GM19023 (cell line): ENCODE measurements at regions not wholly inside any gene's neighbourhood (a gene's known extent, or its start where the extent isn't known, plus 50 kb on each side); places are given as distances from the start of the nearest gene placed in this dataset.

Experiments used
- ATAC-seq: cut with Tn5 transposase; IDR thresholded peaks from one replicate; pipeline ENCODE4 v1.9.1; 2021; ENCODE audit warnings: mild to moderate bottlenecking, moderate library complexity; ENCODE audit not compliant: unreplicated experiment

DNA sequence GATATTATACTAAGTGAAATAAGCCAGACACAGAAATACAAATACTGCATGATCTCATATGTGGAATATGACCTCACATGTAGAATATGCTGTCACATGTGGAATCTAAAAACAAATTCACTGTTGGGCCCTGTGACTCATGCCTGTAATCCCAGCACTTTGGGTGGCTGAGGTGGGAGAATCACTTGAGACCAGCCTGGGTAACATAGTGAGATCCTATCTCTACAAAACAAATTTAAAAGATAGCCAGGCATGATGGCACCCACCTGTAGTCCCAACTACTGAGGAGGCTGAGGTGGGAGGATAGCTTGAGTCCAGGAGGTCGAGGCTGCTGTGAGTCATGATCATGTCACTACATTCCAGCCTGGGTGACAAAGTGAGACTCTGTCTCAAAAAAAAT, 160.3 kb downstream of the PTEN start:
- no peak for ATAC-seq

DNA sequence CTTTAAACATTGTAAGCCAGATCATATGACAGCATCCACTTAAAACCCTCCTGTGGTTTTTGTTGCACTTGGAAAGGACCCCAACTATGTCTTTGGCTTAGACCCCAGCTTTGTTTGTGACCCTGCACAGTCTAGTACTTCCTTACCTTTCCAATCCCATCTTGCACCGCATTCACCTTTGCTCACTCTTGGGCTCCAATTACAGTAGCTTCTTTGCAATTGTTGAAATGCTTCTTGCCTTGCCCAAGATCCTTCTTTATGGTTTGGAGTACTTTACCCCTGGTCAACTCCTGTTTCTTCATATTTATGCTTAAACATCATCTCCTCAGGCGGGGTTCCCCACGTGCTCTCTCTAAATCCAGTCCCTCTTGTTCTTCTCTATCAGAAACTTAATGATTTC, 162.6 kb downstream of the PTEN start:
- no peak for ATAC-seq

- no peak for ATAC-seq
These were observed 164.1 kb downstream of the PTEN start for GRCh38 chr10:88027570-88027969.

- no peak for ATAC-seq
These were observed 164.6 kb downstream of the PTEN start for GRCh38 chr10:88028072-88028471.

DNA sequence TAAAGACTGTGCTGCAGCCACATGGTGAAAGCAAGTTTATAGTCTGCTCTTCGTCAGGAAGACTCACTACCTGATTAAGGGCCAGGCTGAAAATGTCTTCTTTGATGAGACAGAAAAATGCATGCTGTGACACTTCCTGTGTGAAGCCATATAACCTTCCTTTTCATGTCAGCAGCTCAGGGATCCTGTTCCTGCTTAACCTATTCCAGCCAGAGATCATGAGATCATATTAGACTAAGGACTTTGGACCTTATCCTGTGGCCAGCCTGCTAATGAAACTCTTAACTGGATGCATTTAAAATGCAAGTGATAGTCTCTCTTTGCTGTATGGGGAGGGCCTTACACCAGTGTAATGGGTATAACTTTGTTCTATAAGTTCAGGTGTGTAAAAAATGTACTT, 165.2 kb downstream of the PTEN start:
- ATAC-seq, result no peak

- no peak for ATAC-seq
These were observed 169.1 kb downstream of the PTEN start for GRCh38 chr10:88032566-88032965.

- ATAC-seq, result no peak
These were observed 170.0 kb downstream of the PTEN start for GRCh38 chr10:88033385-88033784.

- no peak for ATAC-seq
These were observed 170.4 kb downstream of the PTEN start for GRCh38 chr10:88033793-88034192.

- ATAC-seq, result no peak
These were observed 172.7 kb downstream of the PTEN start for GRCh38 chr10:88036126-88036525.

GRCh38 chr10:88037623-88038022, 174.2 kb downstream of the PTEN start:
- ATAC-seq, result no peak

DNA sequence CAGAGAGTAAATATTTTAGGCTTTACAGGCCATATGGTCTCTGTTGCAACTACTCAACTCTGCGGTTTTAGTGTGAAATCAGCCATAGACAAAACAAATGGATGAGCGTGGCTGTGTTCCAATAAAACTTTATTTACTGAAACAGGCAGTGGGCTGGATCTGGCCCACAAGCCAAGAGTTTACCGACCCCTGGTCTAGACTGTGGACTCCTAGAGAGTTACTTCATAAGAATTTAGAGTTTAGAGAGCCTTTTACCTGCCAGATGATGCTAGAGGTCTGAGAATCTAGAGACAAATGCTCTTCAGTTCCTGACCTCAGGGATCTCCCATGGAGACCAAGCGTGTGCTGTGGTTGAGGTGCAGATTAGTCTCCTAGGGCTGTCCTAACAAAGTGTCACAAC, 174.8 kb downstream of the PTEN start:
- ATAC-seq, result no peak

DNA sequence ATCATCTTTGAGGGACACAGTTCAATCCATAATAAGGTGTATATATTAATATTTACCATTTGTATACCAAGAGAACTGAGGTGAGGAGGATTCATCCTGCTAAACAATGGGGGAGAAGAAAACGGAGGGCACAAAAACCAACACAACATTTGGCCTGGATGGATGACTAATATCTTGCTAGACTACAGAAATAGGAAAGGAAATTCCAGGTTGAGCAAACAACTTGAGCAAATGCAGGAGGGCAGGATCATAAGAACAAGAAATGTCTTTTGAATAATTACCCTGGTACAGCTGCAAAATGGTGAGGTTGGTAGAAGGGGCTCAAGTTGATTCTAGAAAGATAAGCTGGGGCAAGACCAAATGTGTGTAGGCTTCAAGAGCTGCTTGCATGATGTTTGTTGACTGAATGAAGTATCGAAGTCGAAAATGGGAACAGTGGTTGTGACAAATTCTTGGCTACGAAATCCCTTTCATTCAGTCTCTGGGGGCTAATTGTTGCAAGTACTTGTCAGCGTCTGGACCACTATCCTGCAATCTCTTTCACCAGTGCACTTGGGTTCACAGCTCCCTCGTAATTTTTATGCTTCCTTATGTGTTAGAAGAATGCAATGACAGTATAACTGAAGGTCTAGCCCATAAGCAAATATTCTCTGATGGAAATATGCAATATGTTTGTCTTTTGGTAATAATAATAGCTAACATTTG, 176.2 kb downstream of the PTEN start:
- no peak for ATAC-seq

- no peak for ATAC-seq
These were observed 178.1 kb downstream of the PTEN start for GRCh38 chr10:88041243-88042159.

GRCh38 chr10:88042160-88043100, 179.0 kb downstream of the PTEN start:
- no peak for ATAC-seq

GRCh38 chr10:88045096-88045495, 181.7 kb downstream of the PTEN start:
- ATAC-seq, result no peak

DNA sequence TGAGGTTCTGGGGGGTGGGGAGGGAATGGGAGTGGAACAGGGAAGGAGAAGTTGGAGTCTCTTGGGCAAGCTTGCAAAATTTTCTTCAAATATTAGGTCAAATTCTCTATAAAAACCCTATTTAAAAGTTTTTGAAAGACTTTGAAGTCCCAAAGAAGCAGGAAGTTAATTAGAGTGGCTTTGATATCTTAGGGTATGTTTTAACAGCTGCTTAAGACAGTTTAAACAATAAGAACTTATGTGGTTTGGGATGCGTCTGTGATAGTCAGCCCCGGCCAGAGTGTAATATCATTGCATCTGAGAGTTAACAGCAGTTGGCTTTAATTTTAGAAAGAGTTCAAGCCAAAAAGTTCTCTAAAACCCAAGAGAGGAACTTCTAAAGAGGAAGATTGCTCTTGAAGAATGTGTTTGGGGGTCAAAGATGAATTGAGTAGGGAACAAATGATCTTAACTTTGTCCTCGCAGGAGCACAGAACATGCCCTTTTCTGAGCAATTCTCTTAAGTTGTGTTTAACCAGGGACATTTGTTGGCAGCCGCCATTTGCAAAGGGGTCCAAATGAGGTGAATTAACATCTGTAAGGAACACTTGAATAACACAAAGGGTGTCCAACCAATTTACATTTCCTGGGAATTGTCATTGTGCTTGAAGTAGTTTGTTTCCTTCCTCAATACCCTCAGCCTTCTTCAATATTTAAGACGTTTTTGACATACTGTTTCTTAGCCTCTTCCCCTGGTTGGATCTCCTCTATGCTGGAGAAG, 182.4 kb downstream of the PTEN start:
- ATAC-seq, result no peak

DNA sequence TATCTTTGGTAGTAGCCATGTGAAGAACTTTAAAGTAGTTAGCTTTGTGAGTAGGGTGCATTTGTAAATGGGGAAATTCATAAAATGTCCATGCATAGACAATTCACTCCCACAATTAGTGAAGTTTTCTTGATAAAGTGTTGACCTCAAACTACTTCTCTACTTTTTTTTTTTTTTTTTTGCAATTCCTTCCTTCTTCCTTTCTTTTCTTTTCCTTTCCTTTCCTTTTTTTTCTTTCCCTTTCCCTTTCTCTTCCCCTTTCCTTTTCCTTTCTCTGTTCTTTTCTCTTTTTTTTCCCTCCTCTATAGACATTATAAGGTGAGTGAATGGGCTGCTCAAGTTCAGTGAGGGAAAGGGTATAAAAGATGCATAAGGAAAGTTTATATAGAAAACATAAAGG, 184.2 kb downstream of the PTEN start:
- no peak for ATAC-seq

DNA sequence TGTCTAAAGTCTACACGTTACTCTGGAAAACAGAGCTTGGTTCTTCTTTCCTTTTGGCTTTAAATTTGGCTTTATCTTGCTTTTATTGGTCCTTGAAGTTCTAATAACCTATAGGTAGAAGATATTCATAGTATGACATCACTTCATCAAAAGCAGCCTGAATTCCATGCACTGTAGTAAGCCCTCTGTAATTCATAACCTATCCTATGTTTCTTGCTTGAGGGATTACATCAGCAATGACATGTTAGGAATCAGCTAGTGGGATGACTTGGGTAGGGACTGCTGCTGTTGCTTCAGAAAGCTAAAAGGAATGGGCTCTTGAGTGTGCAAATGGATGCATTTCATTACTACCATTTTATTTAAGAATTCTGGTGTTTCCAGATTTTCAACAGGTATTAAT, 184.9 kb downstream of the PTEN start:
- no peak for ATAC-seq

GRCh38 chr10:88049204-88049603, 185.8 kb downstream of the PTEN start:
- no peak for ATAC-seq

DNA sequence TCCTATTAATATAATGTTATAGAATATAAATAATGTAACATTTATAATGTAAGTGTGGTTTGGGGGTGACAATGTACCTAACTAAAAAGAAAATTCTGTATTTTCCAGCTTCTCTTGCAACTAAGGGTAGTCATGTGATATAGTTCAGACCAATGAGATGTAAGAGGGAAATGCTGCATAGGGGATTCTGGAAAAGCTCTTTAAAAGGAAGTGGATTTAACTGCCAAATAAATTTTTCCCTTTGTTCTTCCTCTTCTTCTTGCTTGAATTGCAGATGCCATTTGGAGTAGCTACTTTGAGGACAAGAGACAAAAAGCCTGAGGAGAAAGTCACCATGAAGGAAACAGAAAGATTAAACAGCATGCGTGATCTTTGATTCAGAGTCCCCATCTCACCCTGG, 194.3 kb downstream of the PTEN start:
- no peak for ATAC-seq
